CD14-positive monocyte (primary cell): ENCODE measurements at regions not wholly inside any gene's neighbourhood (a gene's known extent, or its start where the extent isn't known, plus 50 kb on each side); places are given as distances from the start of the nearest gene placed in this dataset.

Source experiments
- DNase-seq, 3 donors: peaks; one replicate each; pipeline ENCODE4 v3.0.0-alpha.2; 2011 to 2022
- H2AFZ ChIP-seq: 2 replicates; pipeline ENCODE4 v1.6.0; 2012; ENCODE audit warnings: mild to moderate bottlenecking, low read depth, low read length, inconsistent platforms; ENCODE audit not compliant: insufficient read depth, poor library complexity, severe bottlenecking
- H3K27ac ChIP-seq, 2 donors: 1 replicate in 1 of 2; 2 replicates in 1 of 2; pipeline ENCODE4 v1.5.1; 2012 to 2013; ENCODE audit warnings: low read length in 2 of 2, control low read depth in 1 of 2, inconsistent platforms in 1 of 2, low read depth in 1 of 2, mild to moderate bottlenecking in 1 of 2
- H3K27me3 ChIP-seq, 2 donors: one replicate each; pipeline versions ENCODE4 v1.6.0 to v1.6.1; 2011 to 2013; ENCODE audit warnings: low read length in 2 of 2; ENCODE audit not compliant: control insufficient read depth in 2 of 2, insufficient read depth in 2 of 2
- H3K36me3 ChIP-seq, 2 donors: replicated peaks in 1 of 2; 1 replicate in 1 of 2; 2 replicates in 1 of 2; pipeline versions ENCODE4 v1.5.1 to v1.6.1; 2012 to 2013; ENCODE audit warnings: low read length in 2 of 2, control low read depth in 1 of 2, inconsistent platforms in 1 of 2, mild to moderate bottlenecking in 1 of 2; ENCODE audit not compliant: insufficient read depth in 2 of 2, control insufficient read depth in 1 of 2
- H3K4me1 ChIP-seq, 2 donors: 1 replicate in 1 of 2; 2 replicates in 1 of 2; pipeline versions ENCODE4 v1.5.1 to v1.6.1; 2012 to 2013; ENCODE audit warnings: low read length in 2 of 2, control low read depth in 1 of 2, inconsistent platforms in 1 of 2, mild to moderate bottlenecking in 1 of 2, moderate library complexity in 1 of 2; ENCODE audit not compliant: insufficient read depth in 2 of 2, control insufficient read depth in 1 of 2
- H3K4me2 ChIP-seq: replicated peaks from 2 replicates; pipeline ENCODE3; 2012; ENCODE audit warnings: low read length, moderate library complexity, mild to moderate bottlenecking; ENCODE audit not compliant: poor library complexity, severe bottlenecking; ENCODE audit errors: extremely low read depth
- H3K4me3 ChIP-seq, 3 experiments: fragments of 200-600 bp in 1 of 3; sonication (generic) in 1 of 3; replicated peaks in 1 of 3; 1 replicate in 2 of 3; 2 replicates in 1 of 3; pipeline ENCODE4 v1.5.1; 2011 to 2013; ENCODE audit warnings: low read length in 3 of 3, mild to moderate bottlenecking in 3 of 3, control low read depth in 2 of 3, low read depth in 2 of 3, inconsistent platforms in 1 of 3, moderate library complexity in 1 of 3
- H3K79me2 ChIP-seq: 2 replicates; pipeline ENCODE4 v1.6.0; 2012; ENCODE audit warnings: mild to moderate bottlenecking, control low read depth, inconsistent platforms, low read length, moderate library complexity; ENCODE audit not compliant: insufficient read depth
- H3K9ac ChIP-seq: 2 replicates; pipeline ENCODE4 v1.6.0; 2017; ENCODE audit warnings: low read length, mild to moderate bottlenecking; ENCODE audit not compliant: insufficient read depth, poor library complexity, severe bottlenecking
- H3K9me3 ChIP-seq, 2 donors: replicated peaks in 1 of 2; 1 replicate in 1 of 2; 2 replicates in 1 of 2; pipeline versions ENCODE4 v1.5.1 to v1.6.1; 2012 to 2013; ENCODE audit warnings: low read length in 2 of 2, control low read depth in 1 of 2; ENCODE audit not compliant: control insufficient read depth in 1 of 2, insufficient read depth in 1 of 2
- H4K20me1 ChIP-seq: 2 replicates; pipeline ENCODE4 v1.6.0; 2012; ENCODE audit warnings: mild to moderate bottlenecking, low read length, control low read depth, moderate library complexity; ENCODE audit not compliant: insufficient read depth
- H3K27ac Mint-ChIP-seq, 7 donors: one replicate each; pipeline ENCODE4 v1.8.0; 2020; ENCODE audit warnings: mild to moderate bottlenecking in 7 of 7, mixed read lengths in 7 of 7, moderate library complexity in 6 of 7, inconsistent platforms in 2 of 7
- H3K27me3 Mint-ChIP-seq, 3 donors: one replicate each; pipeline ENCODE4 v1.8.0; 2021 to 2022; ENCODE audit warnings: low read depth in 3 of 3, mild to moderate bottlenecking in 3 of 3, mixed read lengths in 3 of 3, moderate library complexity in 3 of 3, inconsistent platforms in 1 of 3
- H3K36me3 Mint-ChIP-seq, 2 donors: one replicate each; pipeline ENCODE4 v1.8.0; 2020; ENCODE audit warnings: mixed read lengths in 2 of 2, inconsistent platforms in 1 of 2, mild to moderate bottlenecking in 1 of 2
- H3K4me1 Mint-ChIP-seq: one replicate; pipeline ENCODE4 v1.8.0; 2020; ENCODE audit warnings: mild to moderate bottlenecking, mixed read lengths
- H3K4me3 Mint-ChIP-seq, 2 donors: one replicate each; pipeline ENCODE4 v1.8.0; 2020; ENCODE audit warnings: mild to moderate bottlenecking in 2 of 2, mixed read lengths in 2 of 2, moderate library complexity in 1 of 2
- H3K9me3 Mint-ChIP-seq, 7 donors: one replicate each; pipeline ENCODE4 v1.8.0; 2020 to 2022; ENCODE audit warnings: mixed read lengths in 7 of 7, mild to moderate bottlenecking in 6 of 7, moderate library complexity in 6 of 7, inconsistent platforms in 2 of 7
- CTCF ChIP-seq: fragments of 200-600 bp; IDR thresholded peaks from one replicate; pipeline ENCODE4 v1.8.0; 2022; ENCODE audit warnings: antibody characterized with exemption, mild to moderate bottlenecking
- WGBS: methylation state at CpG from one replicate; pipeline ENCODE4 v1.1.5; 2013; ENCODE audit warnings: missing lambda C conversion rate; ENCODE audit not compliant: insufficient coverage; 5-methylcytosine and 5-hydroxymethylcytosine counted together
- intact Hi-C, 2 donors: fragments of 100-400 bp; cut with micrococcal nuclease; formaldehyde crosslinking; loops; one replicate each; pipeline versions ENCODE4 v1.15.0 to v1.15.1; 2023

DNA sequence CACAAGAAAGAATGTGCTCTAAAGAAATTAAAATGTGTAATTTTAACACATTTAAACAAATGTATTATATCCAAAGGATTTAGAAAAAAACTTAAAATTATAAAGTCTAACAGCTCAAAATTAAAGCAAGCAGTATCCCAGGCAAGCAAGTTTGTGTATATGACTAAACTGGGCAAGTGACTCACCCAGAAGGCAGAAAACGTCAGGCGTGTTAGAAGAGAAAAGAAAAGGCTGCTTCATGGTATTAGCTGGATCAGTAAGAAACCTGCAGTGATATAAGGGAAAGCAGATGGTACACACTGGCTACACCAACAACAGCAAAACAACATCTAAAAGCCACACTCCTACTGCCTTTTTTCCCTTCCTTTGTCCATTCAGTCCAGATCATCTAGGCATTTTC lies 250.6 kb upstream of the NDST3 start:
- Histone ChIP-seq H3K79me2 (no peaks in the 10 kb centered on the region), H3K9ac (no peak overlapping the region), H3K27ac (no peak overlapping the region), H3K36me3 (no peaks in the 10 kb centered on the region), H3K27me3 (no peaks in the 10 kb centered on the region), H3K9me3 (no peaks in the 10 kb centered on the region), H2AFZ (no peak overlapping the region), H3K4me1 (no peaks in the 10 kb centered on the region), H4K20me1 (no peaks in the 10 kb centered on the region), H3K4me2 (no peak overlapping the region), H3K4me3 (no peak overlapping the region)
- H3K4me1 Mint-ChIP-seq = no peaks in the 10 kb centered on the region
- DNase-seq = no peak
- intact Hi-C loops = no loop called here
- no peak overlapping the region for H3K27ac Mint-ChIP-seq
- no peaks in the 10 kb centered on the region for H3K36me3 Mint-ChIP-seq
- no peaks in the 10 kb centered on the region for H3K9me3 Mint-ChIP-seq
- no CpG with 5 or more reads among the region's 2 CpGs for WGBS
- TF ChIP-seq CTCF = no peak
- H3K27me3 Mint-ChIP-seq = no peaks in the 10 kb centered on the region
- no peak overlapping the region for H3K4me3 Mint-ChIP-seq

- no peak for DNase-seq
- Histone ChIP-seq H4K20me1 (no peaks in the 10 kb centered on the region), H3K27ac (no peak overlapping the region), H2AFZ (no peak overlapping the region), H3K36me3 (no peaks in the 10 kb centered on the region), H3K9ac (no peak overlapping the region), H3K27me3 (no peaks in the 10 kb centered on the region), H3K4me2 (no peak overlapping the region), H3K4me3 (no peak overlapping the region), H3K79me2 (no peaks in the 10 kb centered on the region), H3K9me3 (no peaks in the 10 kb centered on the region), H3K4me1 (no peaks in the 10 kb centered on the region)
- no CpG with 5 or more reads among the region's 2 CpGs for WGBS
- H3K36me3 Mint-ChIP-seq = no peaks in the 10 kb centered on the region
- intact Hi-C loops = no loop called here
- no peak overlapping the region for H3K27ac Mint-ChIP-seq
- H3K9me3 Mint-ChIP-seq = no peaks in the 10 kb centered on the region
- H3K27me3 Mint-ChIP-seq = no peaks in the 10 kb centered on the region
- no peak for TF ChIP-seq CTCF
- no peaks in the 10 kb centered on the region for H3K4me1 Mint-ChIP-seq
- H3K4me3 Mint-ChIP-seq = no peak overlapping the region
Observed at GRCh38 chr4:117784266-117784665, 250.0 kb upstream of the NDST3 start.
